ENCODE measurements at regions not wholly inside any gene's neighbourhood (a gene's known extent, or its start where the extent isn't known, plus 50 kb on each side); places are given as distances from the start of the nearest gene placed in this dataset.

DNA sequence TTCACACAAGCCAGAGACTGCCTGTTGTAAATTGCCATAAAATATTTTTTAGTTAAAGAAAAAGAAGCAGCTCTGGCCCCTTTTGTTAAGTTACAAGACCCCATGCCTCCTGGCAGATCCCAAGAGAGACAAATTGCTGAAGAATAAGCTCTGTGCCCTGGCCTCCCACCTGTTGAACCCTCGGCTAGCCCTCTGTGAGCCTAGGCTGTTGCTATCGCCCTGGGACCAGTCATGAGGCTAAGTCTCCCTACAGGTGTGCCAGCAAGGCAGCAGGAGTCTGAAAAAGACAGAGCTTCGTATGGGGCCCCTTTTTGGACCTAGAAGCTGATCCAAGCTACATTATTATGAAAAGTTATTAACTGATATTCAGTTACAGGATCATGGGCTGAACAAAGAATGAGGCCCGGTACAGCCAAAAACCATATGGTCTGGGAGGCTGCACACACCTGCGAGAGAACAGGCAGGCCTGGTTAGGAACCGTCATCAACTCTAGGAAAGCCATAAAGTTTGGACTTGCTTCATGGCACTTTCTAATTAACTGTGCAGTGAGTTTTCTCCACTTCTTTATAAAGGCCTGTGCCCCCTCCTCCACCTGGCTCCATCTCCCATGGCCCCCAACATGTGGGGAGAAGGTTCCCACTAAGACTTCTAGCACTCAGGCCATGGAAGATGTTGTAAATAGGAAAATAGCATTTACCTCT lies 384.7 kb downstream of the ENC1 start:
- TF ChIP-seq POLR2AphosphoS5 (IDR thresholded peaks at IDR 0.05; ENCODE audit: insufficient read depth, low read depth, low read length) = no peak
- no peak for TF ChIP-seq POLR2A (IDR thresholded peaks at IDR 0.05; ENCODE audit: low read depth, low read length)
- TF ChIP-seq, protein P1, sequence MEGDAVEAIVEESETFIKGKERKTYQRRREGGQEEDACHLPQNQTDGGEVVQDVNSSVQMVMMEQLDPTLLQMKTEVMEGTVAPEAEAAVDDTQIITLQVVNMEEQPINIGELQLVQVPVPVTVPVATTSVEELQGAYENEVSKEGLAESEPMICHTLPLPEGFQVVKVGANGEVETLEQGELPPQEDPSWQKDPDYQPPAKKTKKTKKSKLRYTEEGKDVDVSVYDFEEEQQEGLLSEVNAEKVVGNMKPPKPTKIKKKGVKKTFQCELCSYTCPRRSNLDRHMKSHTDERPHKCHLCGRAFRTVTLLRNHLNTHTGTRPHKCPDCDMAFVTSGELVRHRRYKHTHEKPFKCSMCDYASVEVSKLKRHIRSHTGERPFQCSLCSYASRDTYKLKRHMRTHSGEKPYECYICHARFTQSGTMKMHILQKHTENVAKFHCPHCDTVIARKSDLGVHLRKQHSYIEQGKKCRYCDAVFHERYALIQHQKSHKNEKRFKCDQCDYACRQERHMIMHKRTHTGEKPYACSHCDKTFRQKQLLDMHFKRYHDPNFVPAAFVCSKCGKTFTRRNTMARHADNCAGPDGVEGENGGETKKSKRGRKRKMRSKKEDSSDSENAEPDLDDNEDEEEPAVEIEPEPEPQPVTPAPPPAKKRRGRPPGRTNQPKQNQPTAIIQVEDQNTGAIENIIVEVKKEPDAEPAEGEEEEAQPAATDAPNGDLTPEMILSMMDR (IDR thresholded peaks at IDR 0.05; ENCODE audit: extremely low read depth in 1 of 2, insufficient read depth in 1 of 2, low read depth in 1 of 2, low read length in 2 of 2) = no peak

Measured in endothelial cell of umbilical vein (primary cell).